ENCODE measurements at regions not wholly inside any gene's neighbourhood (a gene's known extent, or its start where the extent isn't known, plus 50 kb on each side); places are given as distances from the start of the nearest gene placed in this dataset.

DNA sequence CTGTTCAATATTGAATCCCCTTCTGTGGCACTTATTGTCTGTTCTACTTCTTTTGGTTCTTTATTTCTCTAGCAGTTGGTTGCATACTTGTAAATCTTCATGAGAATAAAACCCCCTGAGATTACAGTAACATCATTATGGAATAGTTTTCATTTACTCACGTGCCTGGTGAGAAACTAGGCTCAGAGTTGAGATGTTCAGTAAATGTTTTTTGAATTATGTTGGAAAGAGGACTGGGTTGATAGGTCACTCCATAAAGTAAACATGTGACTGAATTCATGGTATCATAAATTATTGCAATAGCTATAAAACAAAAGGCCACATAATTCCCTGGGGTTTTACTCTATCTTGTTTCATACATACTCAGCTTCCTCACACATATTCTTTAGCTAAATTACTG is 174.2 kb upstream of the C9orf72 start:
- TF ChIP-seq EZH2phosphoT487 (IDR thresholded peaks at IDR 0.05; ENCODE audit: borderline replicate concordance) = no peak
- TF ChIP-seq, protein P1, sequence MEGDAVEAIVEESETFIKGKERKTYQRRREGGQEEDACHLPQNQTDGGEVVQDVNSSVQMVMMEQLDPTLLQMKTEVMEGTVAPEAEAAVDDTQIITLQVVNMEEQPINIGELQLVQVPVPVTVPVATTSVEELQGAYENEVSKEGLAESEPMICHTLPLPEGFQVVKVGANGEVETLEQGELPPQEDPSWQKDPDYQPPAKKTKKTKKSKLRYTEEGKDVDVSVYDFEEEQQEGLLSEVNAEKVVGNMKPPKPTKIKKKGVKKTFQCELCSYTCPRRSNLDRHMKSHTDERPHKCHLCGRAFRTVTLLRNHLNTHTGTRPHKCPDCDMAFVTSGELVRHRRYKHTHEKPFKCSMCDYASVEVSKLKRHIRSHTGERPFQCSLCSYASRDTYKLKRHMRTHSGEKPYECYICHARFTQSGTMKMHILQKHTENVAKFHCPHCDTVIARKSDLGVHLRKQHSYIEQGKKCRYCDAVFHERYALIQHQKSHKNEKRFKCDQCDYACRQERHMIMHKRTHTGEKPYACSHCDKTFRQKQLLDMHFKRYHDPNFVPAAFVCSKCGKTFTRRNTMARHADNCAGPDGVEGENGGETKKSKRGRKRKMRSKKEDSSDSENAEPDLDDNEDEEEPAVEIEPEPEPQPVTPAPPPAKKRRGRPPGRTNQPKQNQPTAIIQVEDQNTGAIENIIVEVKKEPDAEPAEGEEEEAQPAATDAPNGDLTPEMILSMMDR (conservative IDR thresholded peaks at IDR 0.05; ENCODE audit: low read length) = no peak
- no peaks in the 10 kb centered on the region; the same call in 1 of the 2 replicates for H3K9me3 ChIP-seq (ENCODE audit: insufficient read depth, low read depth, low read length)

DNA sequence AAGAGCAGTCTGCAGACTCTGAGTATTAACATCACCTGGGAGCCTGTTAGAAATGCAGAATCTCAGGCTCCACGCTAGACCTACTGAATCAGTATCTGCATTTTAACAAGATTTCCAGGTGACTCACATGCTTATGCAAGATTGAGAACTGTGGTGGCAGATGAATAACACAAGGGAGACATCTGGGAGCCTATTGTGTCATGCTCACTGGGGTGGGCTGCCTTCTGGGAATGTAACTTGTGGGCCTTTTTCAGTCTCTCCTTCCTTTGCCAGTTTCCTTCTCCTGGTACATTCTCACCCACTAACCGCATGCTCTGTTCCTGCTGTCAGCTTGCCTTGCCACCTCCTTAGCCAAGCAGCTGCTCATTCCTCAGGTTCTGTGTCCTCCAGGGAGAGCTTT is 176.6 kb upstream of the C9orf72 start:
- Histone ChIP-seq H3K4me2 (ENCODE audit: low read depth, low read length, poor library complexity, severe bottlenecking) (no peak overlapping the region), H3F3A (ENCODE audit: low read depth) (no peaks in the 10 kb centered on the region), H3K4me3 (ENCODE audit: low read length, poor library complexity, severe bottlenecking) (no peak overlapping the region), H2AFZ (ENCODE audit: low read length) (no peak overlapping the region), H3K79me2 (ENCODE audit: insufficient read depth, low read length) (no peaks in the 10 kb centered on the region), H3K4me1 (ENCODE audit: insufficient read depth, low read length, poor library complexity, severe bottlenecking) (no peaks in the 10 kb centered on the region), H4K20me1 (ENCODE audit: insufficient read depth, low read length, poor library complexity, severe bottlenecking) (no peaks in the 10 kb centered on the region), H3K9ac (ENCODE audit: low read depth, low read length, poor library complexity, severe bottlenecking) (no peak overlapping the region), H3K9me3 (ENCODE audit: insufficient read depth, low read depth, low read length) (no peaks in the 10 kb centered on the region; the same call in 1 of the 2 replicates), H3K36me3 (ENCODE audit: insufficient read depth, low read length) (no peaks in the 10 kb centered on the region), H3K9me2 (replicated peaks; ENCODE audit: low read depth, low read length) (no peaks in the 10 kb centered on the region), H3K27me3 (ENCODE audit: insufficient read depth, low read length, poor library complexity, severe bottlenecking) (no peaks in the 10 kb centered on the region)
- no peak for TF ChIP-seq EZH2phosphoT487 (IDR thresholded peaks at IDR 0.05; ENCODE audit: borderline replicate concordance)
- TF ChIP-seq, protein P1 (conservative IDR thresholded peaks at IDR 0.05; ENCODE audit: low read length) = no peak

More for the DNA sequence above, 174.2 kb upstream of the C9orf72 start:
- H3K4me2 ChIP-seq (ENCODE audit: low read depth, low read length, poor library complexity, severe bottlenecking) = no peak overlapping the region
- H3K79me2 ChIP-seq (ENCODE audit: insufficient read depth, low read length) = no peaks in the 10 kb centered on the region
- H3K9ac ChIP-seq (ENCODE audit: low read depth, low read length, poor library complexity, severe bottlenecking) = no peak overlapping the region
- no peaks in the 10 kb centered on the region for H4K20me1 ChIP-seq (ENCODE audit: insufficient read depth, low read length, poor library complexity, severe bottlenecking)
- H3F3A ChIP-seq (ENCODE audit: low read depth) = no peaks in the 10 kb centered on the region
- H3K27me3 ChIP-seq (ENCODE audit: insufficient read depth, low read length, poor library complexity, severe bottlenecking) = no peaks in the 10 kb centered on the region
- no peaks in the 10 kb centered on the region for H3K4me1 ChIP-seq (ENCODE audit: insufficient read depth, low read length, poor library complexity, severe bottlenecking)
- no peak overlapping the region for H3K4me3 ChIP-seq (ENCODE audit: low read length, poor library complexity, severe bottlenecking)
- no peak overlapping the region for H2AFZ ChIP-seq (ENCODE audit: low read length)
- no peaks in the 10 kb centered on the region for H3K9me2 ChIP-seq (replicated peaks; ENCODE audit: low read depth, low read length)
- no peaks in the 10 kb centered on the region for H3K36me3 ChIP-seq (ENCODE audit: insufficient read depth, low read length)

DNA sequence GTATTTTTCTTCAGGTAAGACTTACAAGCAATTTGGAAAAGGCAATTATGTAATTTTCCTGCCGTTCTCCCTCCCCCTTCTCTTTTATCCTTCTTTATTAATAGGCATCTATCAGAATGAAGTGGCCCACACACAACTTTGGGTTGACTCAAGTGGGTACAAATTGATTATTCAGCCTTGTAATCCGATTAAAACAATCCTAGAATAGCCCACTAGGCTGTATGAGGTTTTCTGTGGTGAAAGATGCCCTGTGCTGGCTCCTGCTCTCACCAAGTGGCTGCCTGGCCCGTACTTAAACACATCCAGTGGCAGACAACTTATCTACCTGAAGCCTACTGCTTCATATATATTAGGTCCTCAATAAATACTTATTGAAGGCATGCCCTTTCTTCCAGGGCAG is 177.3 kb upstream of the C9orf72 start:
- H3K9me2 ChIP-seq (replicated peaks; ENCODE audit: low read depth, low read length) = no peaks in the 10 kb centered on the region
- no peaks in the 10 kb centered on the region; the same call in 1 of the 2 replicates for H3K9me3 ChIP-seq (ENCODE audit: insufficient read depth, low read depth, low read length)
- H3K4me2 ChIP-seq (ENCODE audit: low read depth, low read length, poor library complexity, severe bottlenecking) = no peak overlapping the region
- no peak overlapping the region for H3K9ac ChIP-seq (ENCODE audit: low read depth, low read length, poor library complexity, severe bottlenecking)
- H4K20me1 ChIP-seq (ENCODE audit: insufficient read depth, low read length, poor library complexity, severe bottlenecking) = no peaks in the 10 kb centered on the region
- no peak for TF ChIP-seq EZH2phosphoT487 (IDR thresholded peaks at IDR 0.05; ENCODE audit: borderline replicate concordance)
- TF ChIP-seq, protein P1 (conservative IDR thresholded peaks at IDR 0.05; ENCODE audit: low read length) = no peak
- no peak overlapping the region for H2AFZ ChIP-seq (ENCODE audit: low read length)
- no peaks in the 10 kb centered on the region for H3F3A ChIP-seq (ENCODE audit: low read depth)
- H3K36me3 ChIP-seq (ENCODE audit: insufficient read depth, low read length) = no peaks in the 10 kb centered on the region
- H3K79me2 ChIP-seq (ENCODE audit: insufficient read depth, low read length) = no peaks in the 10 kb centered on the region
- H3K4me1 ChIP-seq (ENCODE audit: insufficient read depth, low read length, poor library complexity, severe bottlenecking) = no peaks in the 10 kb centered on the region
- H3K27me3 ChIP-seq (ENCODE audit: insufficient read depth, low read length, poor library complexity, severe bottlenecking) = no peaks in the 10 kb centered on the region
- H3K4me3 ChIP-seq (ENCODE audit: low read length, poor library complexity, severe bottlenecking) = no peak overlapping the region

All from Loucy (cell line).